Endothelial cell (in vitro differentiated cells): ENCODE measurements at regions not wholly inside any gene's neighbourhood (a gene's known extent, or its start where the extent isn't known, plus 50 kb on each side); places are given as distances from the start of the nearest gene placed in this dataset.
"Not testable (repeated sequence)": the region's sequence is repeated elsewhere in the genome, so short reads cannot be mapped to it uniquely, and the experiment has no call there.

Experiments
- DNase-seq: peaks from one replicate; pipeline ENCODE4 v3.0.0; 2021; ENCODE audit warnings: low spot score
- H3K27ac Mint-ChIP-seq: one replicate; pipeline ENCODE4 v1.8.0; 2021; ENCODE audit warnings: mixed read lengths, inconsistent platforms; ENCODE audit not compliant: unreplicated experiment
- H3K27me3 Mint-ChIP-seq: one replicate; pipeline ENCODE4 v1.8.0; 2021; ENCODE audit warnings: mild to moderate bottlenecking, moderate library complexity, mixed read lengths, inconsistent platforms; ENCODE audit not compliant: unreplicated experiment
- H3K36me3 Mint-ChIP-seq: one replicate; pipeline ENCODE4 v1.8.0; 2021; ENCODE audit warnings: mild to moderate bottlenecking, low read depth, mixed read lengths, inconsistent platforms; ENCODE audit not compliant: unreplicated experiment
- H3K4me1 Mint-ChIP-seq: one replicate; pipeline ENCODE4 v1.8.0; 2021; ENCODE audit warnings: mild to moderate bottlenecking, mixed read lengths, inconsistent platforms; ENCODE audit not compliant: unreplicated experiment
- H3K4me3 Mint-ChIP-seq: one replicate; pipeline ENCODE4 v1.8.0; 2021; ENCODE audit warnings: mild to moderate bottlenecking, mixed read lengths, inconsistent platforms; ENCODE audit not compliant: unreplicated experiment
- H3K9me3 Mint-ChIP-seq: one replicate; pipeline ENCODE4 v1.8.0; 2021; ENCODE audit warnings: mixed read lengths, inconsistent platforms; ENCODE audit not compliant: unreplicated experiment
- CTCF ChIP-seq: fragments of 200-600 bp; sonication (generic); IDR thresholded peaks from one replicate; pipeline ENCODE4 v1.5.0; 2021; ENCODE audit warnings: antibody characterized with exemption; ENCODE audit not compliant: unreplicated experiment

GRCh38 chr9:97124256-97124655 lies 85.3 kb upstream of the CTSV start:
- H3K9me3 Mint-ChIP-seq, result no peaks in the 10 kb centered on the region
- peaks cover 2% of the 10 kb centered on the region for H3K36me3 Mint-ChIP-seq
- no peak for DNase-seq
- no peak overlapping the region for H3K27ac Mint-ChIP-seq
- H3K27me3 Mint-ChIP-seq, result no peaks in the 10 kb centered on the region
- peaks cover 5% of the 10 kb centered on the region for H3K4me1 Mint-ChIP-seq
- H3K4me3 Mint-ChIP-seq, result no peak overlapping the region
- TF ChIP-seq CTCF, result no peak

- no peak for TF ChIP-seq CTCF
These were observed 71.8 kb upstream of the CTSV start for GRCh38 chr9:97110696-97111095.

GRCh38 chr9:97109194-97109811 lies 70.4 kb upstream of the CTSV start:
- Mint-ChIP-seq H3K27me3 (no peaks in the 10 kb centered on the region), H3K36me3 (no peaks in the 10 kb centered on the region), H3K4me3 (no peak overlapping the region), H3K9me3 (no peaks in the 10 kb centered on the region), H3K27ac (no peak overlapping the region), H3K4me1 (no peaks in the 10 kb centered on the region)
- DNase-seq, result peak; percentile 50
- TF ChIP-seq CTCF, result peak; percentile 19

More at GRCh38 chr9:97110696-97111095, 71.8 kb upstream of the CTSV start:
- no peaks in the 10 kb centered on the region for H3K27me3 Mint-ChIP-seq
- H3K36me3 Mint-ChIP-seq, result no peaks in the 10 kb centered on the region
- H3K27ac Mint-ChIP-seq, result no peak overlapping the region
- H3K4me3 Mint-ChIP-seq, result no peak overlapping the region
- no peak for DNase-seq
- no peaks in the 10 kb centered on the region for H3K9me3 Mint-ChIP-seq
- no peaks in the 10 kb centered on the region for H3K4me1 Mint-ChIP-seq

GRCh38 chr9:97105220-97105619 lies 66.3 kb upstream of the CTSV start:
- not testable (repeated sequence) for H3K4me1 Mint-ChIP-seq, H3K9me3 Mint-ChIP-seq

GRCh38 chr9:97103613-97104383 lies 64.9 kb upstream of the CTSV start:
- not testable (repeated sequence) for H3K4me3 Mint-ChIP-seq, DNase-seq, H3K27ac Mint-ChIP-seq, H3K9me3 Mint-ChIP-seq, H3K4me1 Mint-ChIP-seq, H3K36me3 Mint-ChIP-seq, H3K27me3 Mint-ChIP-seq

More at GRCh38 chr9:97105220-97105619, 66.3 kb upstream of the CTSV start:
- DNase-seq, H3K27ac Mint-ChIP-seq, H3K27me3 Mint-ChIP-seq, H3K36me3 Mint-ChIP-seq, H3K4me3 Mint-ChIP-seq: not testable (repeated sequence)

- DNase-seq, H3K27ac Mint-ChIP-seq, H3K4me3 Mint-ChIP-seq, H3K9me3 Mint-ChIP-seq, H3K27me3 Mint-ChIP-seq, H3K4me1 Mint-ChIP-seq, H3K36me3 Mint-ChIP-seq: not testable (repeated sequence)
These were observed 60.6 kb upstream of the CTSV start for GRCh38 chr9:97099540-97099939.
